H1 (cell line): ENCODE measurements at regions not wholly inside any gene's neighbourhood (a gene's known extent, or its start where the extent isn't known, plus 50 kb on each side); places are given as distances from the start of the nearest gene placed in this dataset.

Experiments used
- CTCF ChIA-PET: fragments of 300-600 bp; sonication (Branson Sonifier 250); formaldehyde crosslinking; loops from one replicate; lab custom pipeline; 2021; ENCODE audit not compliant: partially characterized antibody; lab: Charles Lee
- POLR2A ChIA-PET: fragments of 300-600 bp; sonication (Branson Sonifier 250); formaldehyde crosslinking; loops from one replicate; lab custom pipeline; 2021; ENCODE audit warnings: inconsistent platforms; ENCODE audit not compliant: partially characterized antibody; lab: Charles Lee
- DNase-seq, 2 experiments: peaks; one replicate each; pipeline versions ENCODE4 v3.0.0 to v3.0.0-alpha.2; 2010 to 2022; ENCODE audit warnings: low spot score in 2 of 2, low read depth in 1 of 2, mixed read lengths in 1 of 2
- FAIRE-seq: peaks from 2 replicates; lab custom pipeline; 2011; peaks lifted over from hg19 to GRCh38; lab: Jason Lieb, UNC
- H2AFZ ChIP-seq: 2 replicates; pipeline ENCODE4 v1.8.1; 2012; ENCODE audit warnings: low read length, inconsistent platforms
- H2AK5ac ChIP-seq: 2 replicates; pipeline ENCODE4 v1.6.1; 2013; ENCODE audit warnings: low read depth, low read length
- H2BK120ac ChIP-seq: replicated peaks from 2 replicates; pipeline ENCODE3; 2013; ENCODE audit warnings: low read depth, low read length, inconsistent platforms
- H2BK12ac ChIP-seq: 2 replicates; pipeline ENCODE4 v1.6.1; 2013; ENCODE audit warnings: low read depth, low read length
- H2BK15ac ChIP-seq: 2 replicates; pipeline ENCODE4 v1.6.1; 2013; ENCODE audit warnings: low read length
- H2BK20ac ChIP-seq: 2 replicates; pipeline ENCODE4 v1.6.1; 2013; ENCODE audit warnings: low read length
- H2BK5ac ChIP-seq: 2 replicates; pipeline ENCODE4 v1.6.1; 2013; ENCODE audit warnings: low read depth, low read length
- H3K14ac ChIP-seq: 2 replicates; pipeline ENCODE4 v1.6.1; 2013; ENCODE audit warnings: inconsistent platforms; ENCODE audit not compliant: insufficient read length
- H3K18ac ChIP-seq: 2 replicates; pipeline ENCODE4 v1.6.1; 2013; ENCODE audit warnings: low read length; ENCODE audit errors: extremely low read depth
- H3K23ac ChIP-seq: 2 replicates; pipeline ENCODE4 v1.6.1; 2013; ENCODE audit warnings: inconsistent platforms; ENCODE audit not compliant: insufficient read length
- H3K23me2 ChIP-seq: 2 replicates; pipeline ENCODE4 v1.6.1; 2013; ENCODE audit warnings: low read depth, low read length
- H3K27ac ChIP-seq: 2 replicates; pipeline ENCODE4 v1.6.1; 2011; ENCODE audit warnings: low read depth, low read length, inconsistent platforms
- H3K27me3 ChIP-seq, 4 experiments: replicated peaks in 1 of 4; 1 replicate in 1 of 4; 2 replicates in 3 of 4; pipeline versions ENCODE4 v1.6.1 to v1.8.1; 2011 to 2013; ENCODE audit warnings: low read length in 3 of 4, mild to moderate bottlenecking in 3 of 4, inconsistent platforms in 2 of 4, mixed read lengths in 2 of 4, moderate library complexity in 1 of 4; ENCODE audit not compliant: control insufficient read depth in 3 of 4, insufficient read depth in 3 of 4; ENCODE audit errors: extremely low read depth in 1 of 4
- H3K36me3 ChIP-seq, 4 experiments: 2 replicates each; pipeline versions ENCODE4 v1.6.1 to v1.8.1; 2011 to 2013; ENCODE audit warnings: mild to moderate bottlenecking in 4 of 4, low read length in 3 of 4, moderate library complexity in 2 of 4, control low read depth in 1 of 4, inconsistent platforms in 1 of 4; ENCODE audit not compliant: insufficient read depth in 4 of 4, control insufficient read depth in 2 of 4
- H3K4ac ChIP-seq: replicated peaks from 2 replicates; pipeline ENCODE3; 2013; ENCODE audit warnings: low read length, low read depth, mixed read lengths, inconsistent platforms; ENCODE audit not compliant: insufficient read length
- H3K4me1 ChIP-seq, 4 experiments: replicated peaks in 1 of 4; 1 replicate in 1 of 4; 2 replicates in 3 of 4; pipeline versions ENCODE4 v1.6.1 to v1.8.1; 2011 to 2013; ENCODE audit warnings: low read length in 3 of 4, inconsistent platforms in 2 of 4, mixed read lengths in 1 of 4; ENCODE audit not compliant: insufficient read depth in 4 of 4, control insufficient read depth in 3 of 4
- H3K4me2 ChIP-seq, 2 experiments: 2 replicates each; pipeline versions ENCODE4 v1.6.1 to v1.8.1; 2011 to 2013; ENCODE audit warnings: low read depth in 2 of 2, low read length in 2 of 2, control low read depth in 1 of 2, inconsistent platforms in 1 of 2, mild to moderate bottlenecking in 1 of 2; ENCODE audit not compliant: insufficient read depth in 1 of 2
- H3K4me3 ChIP-seq, 4 experiments: fragments of 200-600, 300-600 bp in 1 of 4; sonication (generic), shearing (Covaris generic), sonication (Bioruptor Twin) in 1 of 4; 2 replicates each; pipeline versions ENCODE4 v1.5.1 to v1.8.1; 2011 to 2016; ENCODE audit warnings: low read length in 4 of 4, low read depth in 3 of 4, control low read depth in 2 of 4, inconsistent platforms in 2 of 4, mild to moderate bottlenecking in 2 of 4, mixed read lengths in 1 of 4, moderate library complexity in 1 of 4; ENCODE audit not compliant: insufficient read depth in 2 of 4; ENCODE audit errors: extremely low read depth in 1 of 4
- H3K56ac ChIP-seq: replicated peaks from 2 replicates; pipeline ENCODE3; 2013; ENCODE audit warnings: low read depth, mild to moderate bottlenecking, mixed read lengths, low read length, inconsistent platforms; ENCODE audit not compliant: insufficient read length
- H3K79me1 ChIP-seq: 2 replicates; pipeline ENCODE4 v1.6.1; 2013; ENCODE audit warnings: low read depth, low read length, control low read depth
- H3K79me2 ChIP-seq, 2 experiments: 2 replicates each; pipeline versions ENCODE4 v1.6.1 to v1.8.1; 2012 to 2013; ENCODE audit warnings: low read length in 2 of 2, mild to moderate bottlenecking in 2 of 2, inconsistent platforms in 1 of 2; ENCODE audit not compliant: insufficient read depth in 2 of 2, control insufficient read depth in 1 of 2
- H3K9ac ChIP-seq, 4 experiments: replicated peaks in 1 of 4; 1 replicate in 1 of 4; 2 replicates in 3 of 4; pipeline versions ENCODE4 v1.6.1 to v1.8.1; 2011 to 2013; ENCODE audit warnings: low read depth in 3 of 4, low read length in 3 of 4, control low read depth in 2 of 4, mild to moderate bottlenecking in 2 of 4, moderate library complexity in 2 of 4, inconsistent platforms in 1 of 4; ENCODE audit errors: extremely low read depth in 1 of 4
- H3K9me3 ChIP-seq, 2 experiments: 2 replicates each; pipeline versions ENCODE4 v1.6.1 to v1.8.1; 2012 to 2013; ENCODE audit warnings: mild to moderate bottlenecking in 2 of 2, moderate library complexity in 2 of 2, control low read depth in 1 of 2, inconsistent platforms in 1 of 2, low read depth in 1 of 2, low read length in 1 of 2, mixed read lengths in 1 of 2; ENCODE audit not compliant: insufficient read depth in 2 of 2
- H4K20me1 ChIP-seq, 2 experiments: replicated peaks in 1 of 2; 2 replicates each; pipeline versions ENCODE3 to v1.8.1; 2011 to 2013; ENCODE audit warnings: inconsistent platforms in 2 of 2, low read length in 2 of 2, mild to moderate bottlenecking in 1 of 2; ENCODE audit not compliant: insufficient read depth in 2 of 2, control insufficient read depth in 1 of 2
- H4K5ac ChIP-seq: 2 replicates; pipeline ENCODE4 v1.6.1; 2013; ENCODE audit warnings: low read length, low read depth, mixed read lengths, inconsistent platforms; ENCODE audit not compliant: insufficient read length
- H4K8ac ChIP-seq: 2 replicates; pipeline ENCODE4 v1.8.0; 2013; ENCODE audit warnings: mild to moderate bottlenecking, moderate library complexity, low read length, inconsistent platforms; ENCODE audit not compliant: insufficient read depth; ENCODE audit errors: extremely low read depth
- H4K91ac ChIP-seq: replicated peaks from 2 replicates; pipeline ENCODE3; 2013; ENCODE audit warnings: low read length, mixed read lengths, inconsistent platforms; ENCODE audit not compliant: insufficient read length
- ASH2L ChIP-seq: fragments of 200-600, 300-600 bp; sonication (generic); IDR thresholded peaks from one replicate; pipeline ENCODE4 v1.7.1; 2017; ENCODE audit warnings: low read length
- BACH1 ChIP-seq: IDR thresholded peaks from 2 replicates; pipeline ENCODE4 v1.6.1; 2012; ENCODE audit warnings: low read length, improper control_type of control experiment
- CEBPB ChIP-seq: IDR thresholded peaks from 2 replicates; pipeline ENCODE4 v1.6.1; 2012; ENCODE audit warnings: low read depth, low read length
- FOSL1 ChIP-seq: IDR thresholded peaks from 2 replicates; pipeline ENCODE4 v1.6.1; 2011; ENCODE audit warnings: mild to moderate bottlenecking, low read depth, low read length, moderate library complexity; ENCODE audit not compliant: insufficient read depth
- HDAC6 ChIP-seq: IDR thresholded peaks from one replicate; pipeline ENCODE4 v1.7.1; 2012; ENCODE audit warnings: low read depth, mild to moderate bottlenecking, inconsistent platforms, low read length, moderate library complexity
- JUN ChIP-seq: IDR thresholded peaks from 2 replicates; pipeline ENCODE4 v1.6.1; 2011; ENCODE audit warnings: low read depth, mild to moderate bottlenecking, improper control_type of control experiment, low read length
- PHF8 ChIP-seq: fragments of 200-600 bp; sonication (generic); conservative IDR thresholded peaks from 2 replicates; pipeline ENCODE4 v1.7.1; 2012; ENCODE audit warnings: low read depth, mild to moderate bottlenecking, inconsistent platforms, low read length, moderate library complexity
- POU5F1 ChIP-seq: IDR thresholded peaks from 2 replicates; pipeline ENCODE4 v1.6.1; 2011; ENCODE audit warnings: low read depth, mild to moderate bottlenecking, low read length, moderate library complexity
- RBBP5 ChIP-seq: IDR thresholded peaks from 2 replicates; pipeline ENCODE4 v1.7.1; 2012; ENCODE audit warnings: low read depth, mild to moderate bottlenecking, inconsistent platforms, low read length, moderate library complexity, borderline replicate concordance
- RXRA ChIP-seq: IDR thresholded peaks from 2 replicates; pipeline ENCODE4 v1.6.1; 2011; ENCODE audit warnings: low read depth, mild to moderate bottlenecking, low read length, moderate library complexity; ENCODE audit not compliant: insufficient read depth
- SIN3A ChIP-seq, 2 experiments: IDR thresholded peaks in 1 of 2; conservative IDR thresholded peaks in 1 of 2; 2 replicates each; pipeline ENCODE4 v1.6.1; 2011 to 2012; ENCODE audit warnings: low read length in 2 of 2, improper control_type of control experiment in 1 of 2, low read depth in 1 of 2, mild to moderate bottlenecking in 1 of 2
- SIRT6 ChIP-seq: IDR thresholded peaks from one replicate; pipeline ENCODE4 v1.7.1; 2012; ENCODE audit warnings: low read length, inconsistent platforms
- SP4 ChIP-seq: IDR thresholded peaks from 2 replicates; pipeline ENCODE4 v1.6.1; 2012; ENCODE audit warnings: low read length, inconsistent platforms
- TAF7 ChIP-seq: optimal IDR thresholded peaks from 2 replicates; pipeline ENCODE3; 2011; ENCODE audit warnings: low read depth, mild to moderate bottlenecking, inconsistent platforms, low read length, moderate library complexity, borderline replicate concordance
- WGBS, 2 experiments: shearing (Covaris generic) in 1 of 2; methylation state at CpG; one replicate each; pipeline versions ENCODE4 v1.1.6 to v1.1.7; 2013 to 2015; ENCODE audit warnings: low lambda C conversion rate in 2 of 2, mixed read lengths in 2 of 2, inconsistent platforms in 1 of 2, low coverage in 1 of 2, missing lambda C conversion rate in 1 of 2; ENCODE audit not compliant: insufficient replicate concordance in 2 of 2, insufficient coverage in 1 of 2, insufficient read length in 1 of 2; ENCODE audit errors: extremely low coverage in 1 of 2, missing lambda C conversion rate in 1 of 2; 5-methylcytosine and 5-hydroxymethylcytosine counted together
- TF ChIP-seq, protein P1 (sequence below): IDR thresholded peaks from 2 replicates; pipeline ENCODE4 v1.6.1; 2011; ENCODE audit warnings: low read length, improper control_type of control experiment

DNA sequence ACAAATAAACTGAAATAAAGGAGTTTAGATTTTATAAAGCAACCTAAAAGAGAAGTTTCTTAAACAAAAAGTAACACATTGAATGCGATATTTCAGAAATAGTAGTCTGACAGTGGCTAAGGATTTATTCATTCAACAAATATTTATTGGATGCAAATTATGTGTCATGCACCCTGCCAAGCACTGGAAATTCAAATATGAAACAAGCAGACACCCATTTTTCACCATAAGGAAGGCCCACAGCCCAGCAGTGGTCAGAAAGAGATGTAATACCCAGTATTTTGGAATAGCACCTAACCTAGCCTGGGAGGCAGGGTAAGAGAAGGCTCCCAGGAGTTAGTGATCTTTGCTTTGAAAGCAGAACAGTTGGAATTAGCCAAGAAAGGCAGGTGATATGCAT is 855.1 kb upstream of the TENM3 start:
- no peak overlapping the region for H2BK5ac ChIP-seq
- no peak overlapping the region for H2BK120ac ChIP-seq
- H2BK15ac ChIP-seq, result no peak overlapping the region
- no peak overlapping the region for H2BK20ac ChIP-seq
- H2AFZ ChIP-seq, result no peak overlapping the region
- H3K4me2 ChIP-seq, result no peak overlapping the region
- no peak overlapping the region for H3K23ac ChIP-seq
- no peaks in the 10 kb centered on the region for H3K4me1 ChIP-seq
- CTCF ChIA-PET, result interaction anchor here (0.8 to 1.3 kb wide), 3 partner anchors 126 to 339 kb away, joined by 3 read pairs; no protein-coding TSS in a partner anchor
- no peak overlapping the region for H4K91ac ChIP-seq
- no peaks in the 10 kb centered on the region for H3K23me2 ChIP-seq
- 96% methylated on average over 1 of the region's 1 CpG; no CpG with 5 or more reads in 1 of the 2 experiments for whole genome bisulfite sequencing, 2 experiments
- H4K20me1 ChIP-seq, result no peaks in the 10 kb centered on the region
- no peak for DNase-seq
- H3K27ac ChIP-seq, result no peak overlapping the region
- H2AK5ac ChIP-seq, result no peak overlapping the region
- no peak overlapping the region for H3K14ac ChIP-seq
- H3K4ac ChIP-seq, result no peak overlapping the region
- no peaks in the 10 kb centered on the region for H3K36me3 ChIP-seq
- H4K5ac ChIP-seq, result no peak overlapping the region
- no peak overlapping the region for H3K4me3 ChIP-seq
- H3K18ac ChIP-seq, result no peak overlapping the region
- H3K79me2 ChIP-seq, result no peaks in the 10 kb centered on the region
- FAIRE-seq, result no peak
- H2BK12ac ChIP-seq, result no peak overlapping the region
- POLR2A ChIA-PET, result interaction anchor here (0.6 kb wide), 1 partner anchor 1401 kb away, joined by 3 read pairs; no protein-coding TSS in a partner anchor
- no peaks in the 10 kb centered on the region for H3K9me3 ChIP-seq
- H3K79me1 ChIP-seq, result no peaks in the 10 kb centered on the region
- H3K56ac ChIP-seq, result no peak overlapping the region
- no peak overlapping the region for H3K9ac ChIP-seq
- no peaks in the 10 kb centered on the region for H3K27me3 ChIP-seq
- no peak overlapping the region for H4K8ac ChIP-seq
- TF ChIP-seq TAF7, result no peak
- TF ChIP-seq HDAC6, result no peak
- TF ChIP-seq JUN, result no peak
- TF ChIP-seq POU5F1, result no peak
- TF ChIP-seq FOSL1, result no peak
- no peak for TF ChIP-seq ASH2L
- TF ChIP-seq BACH1, result no peak
- TF ChIP-seq, protein P1, sequence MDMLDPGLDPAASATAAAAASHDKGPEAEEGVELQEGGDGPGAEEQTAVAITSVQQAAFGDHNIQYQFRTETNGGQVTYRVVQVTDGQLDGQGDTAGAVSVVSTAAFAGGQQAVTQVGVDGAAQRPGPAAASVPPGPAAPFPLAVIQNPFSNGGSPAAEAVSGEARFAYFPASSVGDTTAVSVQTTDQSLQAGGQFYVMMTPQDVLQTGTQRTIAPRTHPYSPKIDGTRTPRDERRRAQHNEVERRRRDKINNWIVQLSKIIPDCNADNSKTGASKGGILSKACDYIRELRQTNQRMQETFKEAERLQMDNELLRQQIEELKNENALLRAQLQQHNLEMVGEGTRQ, result no peak
- TF ChIP-seq SIRT6, result no peak
- TF ChIP-seq CEBPB, result no peak
- TF ChIP-seq RBBP5, result no peak
- no peak for TF ChIP-seq PHF8
- no peak for TF ChIP-seq RXRA
- no peak for TF ChIP-seq SP4
- TF ChIP-seq SIN3A (conservative IDR thresholded peaks at IDR 0.05 in 1 of 2, IDR thresholded peaks at IDR 0.05 in 1 of 2; ENCODE audit: low read depth in 1 of 2, low read length in 2 of 2), result no peak
